OCI-LY7 (cell line): ENCODE measurements at regions not wholly inside any gene's neighbourhood (a gene's known extent, or its start where the extent isn't known, plus 50 kb on each side); places are given as distances from the start of the nearest gene placed in this dataset.

Source experiments
- BruUV-seq: library from RNA; stranded (reverse); fragments of 400-500 nt; replicated peaks from 2 replicates; lab custom pipeline; 2021; lab: Mats Ljungman, UMichigan
- CTCF ChIA-PET: fragments of 300-600 bp; sonication (Branson Sonifier 250); formaldehyde crosslinking; loops from one replicate; lab custom pipeline; 2022; ENCODE audit warnings: antibody characterized with exemption; ENCODE audit not compliant: unreplicated experiment; lab: Charles Lee
- POLR2A ChIA-PET: fragments of 300-600 bp; sonication (Branson Sonifier 250); formaldehyde crosslinking; loops from one replicate; lab custom pipeline; 2022; ENCODE audit warnings: antibody characterized with exemption; lab: Charles Lee
- DNase-seq: peaks from one replicate; pipeline ENCODE4 v3.0.0-alpha.2; 2015; ENCODE audit warnings: low spot score
- H2AFZ ChIP-seq: fragments of 200-600 bp; sonication (generic), shearing (Covaris generic); 2 replicates; pipeline ENCODE4 v1.6.1; 2014; ENCODE audit warnings: mild to moderate bottlenecking, antibody characterized with exemption, low read length, moderate library complexity
- H3K27ac ChIP-seq: fragments of 200-600 bp; sonication (generic); 2 replicates; pipeline ENCODE4 v1.5.1; 2014; ENCODE audit warnings: mixed run types, low read depth, mild to moderate bottlenecking, moderate library complexity, low read length, inconsistent platforms; ENCODE audit not compliant: poor library complexity, severe bottlenecking
- H3K36me3 ChIP-seq: fragments of 200-600 bp; sonication (generic); 2 replicates; pipeline ENCODE4 v1.6.1; 2014; ENCODE audit warnings: mild to moderate bottlenecking, antibody characterized with exemption, low read length, moderate library complexity, mixed read lengths; ENCODE audit not compliant: insufficient read depth
- H3K4me1 ChIP-seq: fragments of 200-600 bp; sonication (generic); 2 replicates; pipeline ENCODE4 v1.5.1; 2014; ENCODE audit warnings: mild to moderate bottlenecking, low read length; ENCODE audit not compliant: insufficient read depth, poor library complexity, severe bottlenecking
- H3K4me2 ChIP-seq: fragments of 200-600 bp; sonication (generic); 2 replicates; pipeline ENCODE4 v1.6.1; 2014; ENCODE audit warnings: mild to moderate bottlenecking, low read length
- H3K4me3 ChIP-seq: fragments of 200-600 bp; sonication (generic); 2 replicates; pipeline ENCODE4 v1.5.1; 2014; ENCODE audit warnings: mild to moderate bottlenecking, low read depth, low read length; ENCODE audit not compliant: poor library complexity, severe bottlenecking
- H3K79me2 ChIP-seq: fragments of 200-600 bp; sonication (generic); 2 replicates; pipeline ENCODE4 v1.6.1; 2016; ENCODE audit warnings: low read depth, mild to moderate bottlenecking, low read length, moderate library complexity, mixed read lengths; ENCODE audit not compliant: insufficient read depth
- H3K9me2 ChIP-seq: fragments of 200-600 bp; sonication (generic); 2 replicates; pipeline ENCODE4 v1.6.1; 2016; ENCODE audit warnings: mild to moderate bottlenecking, low read length, mixed read lengths; ENCODE audit not compliant: insufficient read depth
- H3K9me3 ChIP-seq: fragments of 200-600 bp; sonication (generic); 2 replicates; pipeline ENCODE4 v1.6.1; 2014; ENCODE audit warnings: mild to moderate bottlenecking, mixed run types, low read length, mixed read lengths
- H4K20me1 ChIP-seq: fragments of 200-600 bp; sonication (generic); 2 replicates; pipeline ENCODE4 v1.6.1; 2014; ENCODE audit warnings: mild to moderate bottlenecking, antibody characterized with exemption, low read length, moderate library complexity, mixed read lengths; ENCODE audit not compliant: insufficient read depth
- EZH2phosphoT487 ChIP-seq: fragments of 200-600 bp; sonication (generic); IDR thresholded peaks from 2 replicates; pipeline ENCODE4 v1.6.1; 2018; ENCODE audit warnings: low read depth, borderline replicate concordance, mild to moderate bottlenecking, mixed run types, antibody characterized with exemption, low read length, moderate library complexity, mixed read lengths
- intact Hi-C: fragments of 100-400 bp; cut with micrococcal nuclease; formaldehyde crosslinking; loops from one replicate; pipeline ENCODE4 v1.10.0; 2022; ENCODE audit not compliant: unreplicated experiment
- TF ChIP-seq, protein P1 (sequence below): fragments of 200-600 bp; sonication (generic); conservative IDR thresholded peaks from 2 replicates; pipeline ENCODE4 v1.5.1; 2014; ENCODE audit warnings: mild to moderate bottlenecking, antibody characterized with exemption, low read length, moderate library complexity, mixed read lengths

DNA sequence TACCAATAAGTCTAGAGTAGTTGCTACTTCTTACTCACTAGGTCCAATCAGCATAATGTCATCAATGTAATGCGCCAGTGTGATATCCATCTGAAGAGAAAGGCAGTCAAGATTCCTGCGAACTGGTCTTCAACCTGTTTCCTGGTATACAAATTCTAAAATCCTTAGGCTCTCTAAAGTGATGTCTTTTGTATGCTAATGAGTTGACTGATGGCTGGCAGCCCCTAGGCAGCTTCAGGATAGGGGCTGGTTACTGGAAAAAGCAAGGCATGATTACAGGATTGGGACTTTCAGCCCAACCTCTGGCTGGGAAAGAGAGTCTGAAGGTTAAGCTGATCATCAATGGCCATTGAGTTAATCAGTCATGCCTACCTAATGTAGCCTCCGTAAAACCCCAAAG, 250.2 kb upstream of the PTER start:
- Histone ChIP-seq H3K9me3 (no peaks in the 10 kb centered on the region), H3K4me1 (no peaks in the 10 kb centered on the region), H3K4me3 (no peak overlapping the region), H3K27ac (no peak overlapping the region), H3K4me2 (no peak overlapping the region), H4K20me1 (no peaks in the 10 kb centered on the region), H3K79me2 (no peaks in the 10 kb centered on the region), H3K9me2 (no peaks in the 10 kb centered on the region), H2AFZ (no peak overlapping the region), H3K36me3 (no peaks in the 10 kb centered on the region)
- ChIA-PET POLR2A (interaction anchor here (0.6 kb wide), 2 partner anchors 114 to 251 kb away, joined by 3 to 4 read pairs; no protein-coding TSS in a partner anchor), CTCF (no interaction called here)
- DNase-seq: no peak
- intact Hi-C loops: no loop called here
- TF ChIP-seq EZH2phosphoT487: no peak
- TF ChIP-seq, protein P1, sequence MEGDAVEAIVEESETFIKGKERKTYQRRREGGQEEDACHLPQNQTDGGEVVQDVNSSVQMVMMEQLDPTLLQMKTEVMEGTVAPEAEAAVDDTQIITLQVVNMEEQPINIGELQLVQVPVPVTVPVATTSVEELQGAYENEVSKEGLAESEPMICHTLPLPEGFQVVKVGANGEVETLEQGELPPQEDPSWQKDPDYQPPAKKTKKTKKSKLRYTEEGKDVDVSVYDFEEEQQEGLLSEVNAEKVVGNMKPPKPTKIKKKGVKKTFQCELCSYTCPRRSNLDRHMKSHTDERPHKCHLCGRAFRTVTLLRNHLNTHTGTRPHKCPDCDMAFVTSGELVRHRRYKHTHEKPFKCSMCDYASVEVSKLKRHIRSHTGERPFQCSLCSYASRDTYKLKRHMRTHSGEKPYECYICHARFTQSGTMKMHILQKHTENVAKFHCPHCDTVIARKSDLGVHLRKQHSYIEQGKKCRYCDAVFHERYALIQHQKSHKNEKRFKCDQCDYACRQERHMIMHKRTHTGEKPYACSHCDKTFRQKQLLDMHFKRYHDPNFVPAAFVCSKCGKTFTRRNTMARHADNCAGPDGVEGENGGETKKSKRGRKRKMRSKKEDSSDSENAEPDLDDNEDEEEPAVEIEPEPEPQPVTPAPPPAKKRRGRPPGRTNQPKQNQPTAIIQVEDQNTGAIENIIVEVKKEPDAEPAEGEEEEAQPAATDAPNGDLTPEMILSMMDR: no peak
- no TSS peak for BruUV-seq

DNA sequence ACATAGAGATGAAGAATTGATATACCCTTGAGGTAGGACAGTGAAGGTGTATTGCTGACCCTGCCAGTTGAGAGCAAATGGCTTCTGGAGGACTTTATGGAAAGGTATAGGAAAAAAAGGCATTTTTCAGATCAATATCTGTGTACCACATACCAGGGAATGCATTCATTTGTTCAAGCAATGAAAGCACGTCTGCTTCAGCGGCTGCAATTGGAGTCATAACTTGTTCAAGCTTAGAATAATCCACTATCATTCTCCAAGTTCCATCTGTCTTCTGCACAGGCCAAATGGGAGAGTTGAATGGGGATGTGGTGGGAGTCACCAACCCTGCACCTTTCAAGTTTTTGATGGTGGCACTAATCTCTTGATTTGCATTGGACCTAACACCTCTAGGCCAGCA, 249.6 kb upstream of the PTER start:
- Histone ChIP-seq H3K9me2 (no peaks in the 10 kb centered on the region), H3K9me3 (no peaks in the 10 kb centered on the region), H2AFZ (no peak overlapping the region), H3K4me3 (no peak overlapping the region), H3K4me2 (no peak overlapping the region), H4K20me1 (no peaks in the 10 kb centered on the region), H3K79me2 (no peaks in the 10 kb centered on the region), H3K36me3 (no peaks in the 10 kb centered on the region), H3K27ac (no peak overlapping the region), H3K4me1 (no peaks in the 10 kb centered on the region)
- POLR2A ChIA-PET: interaction anchor here (0.6 kb wide), 1 partner anchor 115 kb away, joined by 4 read pairs; no protein-coding TSS in a partner anchor
- intact Hi-C loops: no loop called here
- TF ChIP-seq, protein P1: no peak
- no peak for TF ChIP-seq EZH2phosphoT487
- no TSS peak for BruUV-seq
- CTCF ChIA-PET: no interaction called here
- no peak for DNase-seq

DNA sequence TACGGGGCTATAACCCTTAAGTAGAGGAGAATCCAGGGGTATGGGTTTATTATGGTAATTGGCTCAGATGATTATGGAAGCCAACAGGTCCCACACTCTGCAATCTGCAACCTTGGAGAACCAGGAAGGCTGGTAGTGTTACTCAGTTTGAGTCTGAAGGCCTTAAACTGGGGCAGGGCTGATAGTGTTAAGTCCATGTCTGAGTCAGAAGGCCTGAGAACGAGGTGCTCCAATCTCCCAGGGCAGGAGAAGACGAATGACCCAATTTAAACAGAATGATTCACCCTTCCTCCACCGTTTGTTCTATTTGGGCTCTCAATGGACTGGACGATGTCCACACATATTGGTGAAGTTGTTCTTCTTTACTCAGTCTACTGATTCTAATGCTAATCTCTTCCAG, 244.5 kb upstream of the PTER start:
- Histone ChIP-seq H3K4me2 (no peak overlapping the region), H3K4me1 (no peaks in the 10 kb centered on the region), H3K79me2 (no peaks in the 10 kb centered on the region), H3K9me2 (no peaks in the 10 kb centered on the region), H3K4me3 (no peak overlapping the region), H3K27ac (no peak overlapping the region), H2AFZ (no peak overlapping the region), H4K20me1 (no peaks in the 10 kb centered on the region), H3K9me3 (no peaks in the 10 kb centered on the region), H3K36me3 (no peaks in the 10 kb centered on the region)
- ChIA-PET CTCF (no interaction called here), POLR2A (no interaction called here)
- intact Hi-C loops: no loop called here
- DNase-seq: no peak
- TF ChIP-seq EZH2phosphoT487: no peak
- TF ChIP-seq, protein P1: no peak
- BruUV-seq: no TSS peak
